T1000 (cell line): ENCODE measurements at regions not wholly inside any gene's neighbourhood (a gene's known extent, or its start where the extent isn't known, plus 50 kb on each side); places are given as distances from the start of the nearest gene placed in this dataset.
A peak's percentile ranks its signal among the peaks of the same experiment; 100 is the strongest.
"Not testable (repeated sequence)": the region's sequence is repeated elsewhere in the genome, so short reads cannot be mapped to it uniquely, and the experiment has no call there.

Experiments
- DNase-seq: peaks from one replicate; lab custom pipeline; 2025; ENCODE audit warnings: mixed read lengths; lab: John Stamatoyannopoulos, UW

GRCh38 chr7:106713452-106713851 is 52.5 kb upstream of the CCDC71L start:
- not testable (repeated sequence) for DNase-seq

DNA sequence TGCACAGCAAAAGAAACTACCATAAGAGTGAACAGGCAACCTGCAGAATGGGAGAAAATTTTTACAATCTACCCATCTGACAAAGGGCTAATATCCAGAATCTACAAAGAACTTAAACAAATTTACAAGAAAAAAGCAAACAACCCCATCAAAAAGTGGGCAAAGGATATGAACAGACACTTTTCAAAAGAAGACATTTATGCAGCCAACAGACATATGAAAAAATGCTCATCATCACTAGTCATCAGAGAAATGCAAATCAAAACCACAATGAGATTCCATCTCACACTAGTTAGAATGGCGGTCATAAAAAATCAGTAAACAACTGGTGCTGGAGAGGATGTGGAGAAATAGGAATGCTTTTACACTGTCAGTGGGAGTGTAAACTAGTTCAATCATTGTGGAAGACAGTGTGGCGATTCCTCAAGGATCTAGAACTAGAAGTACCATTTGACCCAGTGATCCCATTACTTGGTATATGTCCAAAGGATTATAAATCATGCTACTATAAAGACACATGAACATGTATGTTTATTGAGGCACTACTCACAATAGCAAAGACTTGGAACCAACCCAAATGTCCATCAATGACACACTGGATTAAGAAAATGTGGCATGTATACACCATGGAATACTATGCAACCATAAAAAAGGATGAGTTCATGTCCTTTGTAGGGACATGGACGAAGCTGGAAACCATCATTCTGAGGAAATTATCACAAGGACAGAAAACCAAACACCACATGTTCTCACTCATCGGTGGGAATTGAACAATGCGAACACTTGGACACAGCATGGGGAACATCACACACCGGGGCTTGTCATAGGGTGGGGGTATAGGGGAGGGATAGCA is 53.9 kb upstream of the CCDC71L start:
- not testable (repeated sequence) for DNase-seq

DNA sequence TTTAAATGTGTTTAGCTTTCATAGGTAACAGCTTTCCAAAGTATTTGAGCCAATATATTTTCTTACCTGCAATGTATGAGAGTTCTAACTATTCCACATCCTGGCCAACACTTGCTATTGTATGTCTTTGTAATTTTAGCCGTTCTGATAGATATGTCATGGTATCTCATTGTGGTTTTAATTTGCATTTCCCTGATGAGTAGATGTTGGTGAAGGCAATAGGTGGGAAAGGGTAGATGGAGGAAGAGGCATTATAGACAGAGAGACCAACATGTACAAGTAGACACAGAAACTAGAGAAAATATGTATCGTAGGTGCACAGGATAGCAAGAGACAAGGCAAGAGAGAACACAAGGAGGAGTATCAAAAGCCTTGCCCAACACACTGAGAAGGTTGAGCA is 54.8 kb upstream of the CCDC71L start:
- DNase-seq: no peak

DNA sequence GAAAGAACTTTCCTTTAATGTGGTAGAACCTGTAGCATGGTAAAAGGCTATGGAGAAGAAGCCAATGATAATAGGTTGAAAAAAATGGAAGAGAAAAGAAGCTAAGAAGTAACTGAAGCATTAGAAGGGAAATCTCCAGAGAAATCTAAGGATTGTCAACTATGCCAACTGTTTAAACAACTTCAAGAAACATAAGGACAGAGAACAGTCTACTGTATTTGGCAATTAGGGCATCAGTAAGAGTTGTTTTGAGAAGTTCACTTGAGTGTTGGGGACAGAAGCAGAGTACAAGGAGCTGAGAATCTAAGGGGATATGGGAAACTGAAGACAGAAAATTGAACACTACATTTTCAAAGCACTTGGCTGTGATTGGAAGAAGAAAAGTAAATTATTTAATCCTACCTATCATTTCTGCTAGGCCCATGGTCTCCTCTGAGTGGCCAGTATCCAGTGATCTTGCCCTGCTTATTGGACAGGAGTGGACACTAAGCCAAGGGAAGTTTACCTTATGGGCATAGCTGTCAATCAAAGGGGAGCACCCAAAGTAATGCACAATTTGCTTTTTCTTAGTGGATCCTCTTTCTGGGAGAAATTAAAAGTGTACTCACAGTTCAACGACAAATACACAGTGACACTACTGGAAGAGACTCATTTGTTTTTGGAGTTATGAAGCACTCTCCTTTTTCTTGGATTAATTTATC is 56.4 kb upstream of the CCDC71L start:
- DNase-seq: no peak

GRCh38 chr7:106717955-106718871 is 57.3 kb upstream of the CCDC71L start:
- DNase-seq: peak; percentile 54

- no peak for DNase-seq
These were observed 59.7 kb upstream of the CCDC71L start for GRCh38 chr7:106720641-106721040.

GRCh38 chr7:106721816-106722785 is 61.1 kb upstream of the CCDC71L start:
- DNase-seq: no peak

- no peak for DNase-seq
These were observed 62.4 kb upstream of the CCDC71L start for GRCh38 chr7:106723398-106723797.

- DNase-seq: no peak
These were observed 68.9 kb upstream of the CCDC71L start for GRCh38 chr7:106729720-106730385.

DNA sequence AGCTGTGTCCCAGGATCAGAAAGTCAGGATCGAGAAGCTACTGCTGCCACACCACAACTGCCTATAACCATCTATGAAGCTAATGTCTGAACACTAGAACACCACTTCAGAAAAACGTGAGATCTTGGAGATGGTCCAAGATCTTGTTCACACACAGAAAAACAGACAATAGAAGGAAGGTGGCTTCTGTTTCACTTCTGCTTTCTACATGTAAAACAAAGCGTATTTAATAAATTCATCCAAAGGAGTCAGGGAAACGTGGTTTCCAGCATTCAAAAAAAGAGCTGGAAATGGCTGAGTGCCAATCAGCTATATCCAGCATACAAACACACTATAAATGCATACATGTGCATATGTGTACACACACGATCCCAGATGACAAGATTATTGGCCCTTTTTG is 70.2 kb upstream of the CCDC71L start:
- DNase-seq: no peak

DNA sequence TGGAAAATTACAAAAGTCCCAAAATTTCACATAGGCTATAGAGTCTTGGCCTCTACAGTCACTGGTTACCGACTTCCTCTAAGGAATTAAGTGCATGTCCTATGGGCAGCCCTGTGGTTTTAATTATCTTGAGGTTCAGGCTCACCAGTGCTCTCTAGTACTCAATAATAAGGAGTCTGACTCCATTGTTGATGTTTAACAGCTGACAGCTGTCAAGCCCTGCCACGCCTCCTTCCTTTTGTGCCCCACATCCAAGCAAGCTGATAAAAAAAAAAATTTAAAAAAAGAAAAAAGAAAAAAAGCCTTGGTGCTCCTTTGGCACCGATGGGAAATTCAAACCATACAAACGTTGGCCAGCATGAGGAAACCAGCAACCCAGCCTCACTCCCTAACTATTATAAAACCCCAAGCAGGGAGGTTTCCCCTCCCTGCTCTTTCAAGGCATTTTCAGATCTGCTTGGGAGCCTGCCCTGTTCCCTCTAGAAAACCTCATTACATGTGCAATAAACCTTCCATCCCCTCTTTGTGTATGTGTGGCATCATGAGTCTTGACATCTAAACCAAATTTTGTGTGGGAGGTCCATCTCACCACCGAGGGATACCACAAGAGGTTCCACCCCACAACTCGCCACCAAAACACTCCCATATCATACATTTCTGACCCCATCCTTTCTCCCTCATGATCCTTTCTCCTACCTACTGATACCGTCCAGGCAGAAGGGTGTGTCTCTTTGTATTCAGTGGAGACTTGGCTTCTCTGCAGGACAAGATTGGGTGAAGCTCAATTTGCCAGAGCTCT is 70.9 kb upstream of the CCDC71L start:
- DNase-seq: no peak

DNA sequence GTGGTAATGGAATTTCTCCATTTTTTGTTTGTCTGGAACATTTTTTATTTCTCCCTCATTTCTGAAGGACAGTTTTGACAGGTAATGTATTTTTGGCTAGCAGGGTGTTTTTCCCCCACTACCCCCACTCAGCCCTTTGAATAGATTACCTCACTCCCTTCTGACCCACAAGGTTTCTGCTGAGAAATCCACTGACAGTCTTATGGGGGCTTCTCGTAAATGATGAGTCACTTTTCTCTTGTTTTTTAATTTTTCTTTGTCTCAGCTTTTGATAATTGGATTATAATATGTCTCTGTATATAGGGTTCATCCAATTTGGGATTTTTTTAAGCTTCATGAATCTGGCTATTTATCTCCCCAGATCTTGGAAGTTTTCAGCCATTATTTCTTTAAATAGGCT is 74.7 kb upstream of the CCDC71L start:
- no peak for DNase-seq

DNA sequence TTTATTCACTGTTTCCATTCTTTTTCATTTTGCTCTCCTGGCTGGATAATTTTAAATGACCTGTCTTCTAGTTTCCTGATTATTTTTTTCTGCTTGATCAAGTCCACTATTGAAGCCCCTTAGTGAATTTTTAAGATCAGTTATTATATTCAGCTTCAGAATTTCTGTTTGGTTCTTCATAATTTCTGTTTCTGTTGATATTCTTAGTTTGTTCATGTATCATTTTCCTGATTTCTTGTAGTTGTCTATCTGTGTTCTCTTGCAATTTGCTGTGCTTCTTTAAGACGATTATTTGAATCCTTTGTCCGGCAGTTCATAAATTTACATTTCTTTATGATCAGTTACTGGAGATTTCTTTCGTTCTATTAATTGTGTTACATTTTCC is 75.2 kb upstream of the CCDC71L start:
- no peak for DNase-seq

DNA sequence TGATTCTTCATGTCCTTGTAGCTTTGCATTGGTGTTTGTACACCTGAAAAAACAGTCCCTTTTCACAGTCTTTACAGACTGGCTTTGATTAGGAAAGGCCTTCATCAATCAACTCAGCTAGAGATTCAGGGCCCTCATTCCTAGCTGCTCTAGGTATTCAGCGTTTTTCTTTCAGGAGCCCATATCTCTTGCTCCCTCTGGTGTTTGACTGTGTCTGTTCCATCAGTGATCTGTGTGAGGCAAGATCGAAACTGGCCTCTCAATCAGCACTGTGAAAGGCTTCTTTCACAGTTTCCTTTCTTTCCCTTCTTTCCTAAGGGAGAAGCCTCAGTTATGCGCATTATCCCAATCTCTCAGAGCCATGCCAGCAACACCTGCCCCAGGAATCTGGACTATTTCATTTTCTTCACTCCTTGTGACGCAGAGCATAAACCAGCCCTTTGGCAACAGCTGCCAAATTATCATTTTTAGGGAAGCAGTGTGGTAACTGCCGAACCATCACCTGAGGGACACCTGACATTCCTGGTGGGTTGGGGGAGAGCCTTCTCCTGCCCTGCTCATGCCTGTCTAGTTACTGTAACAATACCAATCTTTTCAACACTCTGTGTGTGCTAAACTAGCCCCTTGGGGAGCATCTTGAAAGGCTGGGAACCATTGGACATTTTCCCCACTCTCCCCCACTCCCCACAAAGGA is 75.7 kb upstream of the CCDC71L start:
- peak; percentile 2 for DNase-seq

- no peak for DNase-seq
These were observed 76.2 kb upstream of the CCDC71L start for GRCh38 chr7:106737202-106737562.

DNA sequence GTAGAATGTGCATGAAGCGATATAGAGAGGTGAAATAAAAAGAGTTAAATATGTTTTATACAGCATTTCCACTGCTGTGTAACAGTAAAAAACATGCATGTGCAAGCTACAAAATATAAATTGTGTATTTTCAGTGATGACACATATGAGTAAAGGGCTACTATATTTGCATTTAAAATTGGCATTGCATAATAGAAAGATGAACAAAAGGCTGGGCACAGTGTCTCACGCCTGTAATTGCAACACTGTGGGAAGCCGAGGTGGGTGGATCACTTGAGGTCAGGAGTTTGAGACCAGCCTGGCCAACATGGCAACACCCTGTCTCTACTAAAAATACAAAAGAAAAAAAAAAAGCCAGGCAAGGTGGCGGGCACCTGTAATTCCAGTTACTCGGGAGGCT is 79.8 kb upstream of the CCDC71L start:
- DNase-seq: no peak

- DNase-seq: no peak
These were observed 83.7 kb upstream of the CCDC71L start for GRCh38 chr7:106744563-106745091.

DNA sequence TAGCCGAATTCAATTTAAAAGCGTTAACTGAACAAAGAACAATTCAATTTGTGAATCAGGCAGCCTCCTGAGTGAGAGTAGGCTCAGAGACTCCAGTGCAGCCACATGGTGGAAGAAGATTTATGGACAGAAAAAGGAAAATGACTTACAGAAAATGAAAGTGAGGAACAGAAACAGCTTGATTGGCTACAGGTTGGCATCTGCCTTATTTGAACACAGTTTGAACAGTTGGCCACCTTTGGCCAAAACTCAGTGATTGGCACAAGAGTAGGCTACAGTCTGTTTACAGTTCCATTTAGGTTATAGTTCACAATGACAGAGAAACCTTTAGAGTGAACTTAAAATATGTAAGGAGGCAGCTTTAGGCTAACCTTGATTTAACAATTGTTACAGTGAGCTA is 86.3 kb upstream of the CCDC71L start:
- not testable (repeated sequence) for DNase-seq

GRCh38 chr7:106747804-106748203 is 86.8 kb upstream of the CCDC71L start:
- DNase-seq: no peak
